ENCODE measurements at regions not wholly inside any gene's neighbourhood (a gene's known extent, or its start where the extent isn't known, plus 50 kb on each side); places are given as distances from the start of the nearest gene placed in this dataset.

DNA sequence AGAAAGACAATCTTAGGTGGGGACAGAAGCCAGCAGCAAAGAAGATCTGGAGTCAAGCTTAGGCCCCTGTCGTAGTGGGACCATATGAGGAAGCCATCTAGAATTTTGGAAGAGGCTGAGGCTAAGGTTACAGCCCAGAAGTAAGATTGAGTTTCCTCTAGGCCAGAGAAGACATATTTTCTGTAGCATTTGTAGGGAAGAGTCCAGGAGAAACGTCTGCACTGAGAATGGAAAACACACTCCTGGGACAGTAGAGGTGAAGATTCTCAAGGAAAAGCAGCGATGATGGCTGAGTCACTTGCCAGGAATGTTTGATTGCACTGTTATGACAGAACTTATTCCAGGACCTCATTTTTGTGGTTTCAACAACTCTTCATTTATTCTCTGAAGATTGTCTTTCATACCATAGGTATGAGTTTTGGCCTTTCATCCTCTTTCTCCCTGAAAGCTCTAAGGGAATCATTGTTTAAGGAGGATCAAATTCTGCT lies 107.2 kb downstream of the GTPBP8 start:
- no peak for DNase-seq

DNA sequence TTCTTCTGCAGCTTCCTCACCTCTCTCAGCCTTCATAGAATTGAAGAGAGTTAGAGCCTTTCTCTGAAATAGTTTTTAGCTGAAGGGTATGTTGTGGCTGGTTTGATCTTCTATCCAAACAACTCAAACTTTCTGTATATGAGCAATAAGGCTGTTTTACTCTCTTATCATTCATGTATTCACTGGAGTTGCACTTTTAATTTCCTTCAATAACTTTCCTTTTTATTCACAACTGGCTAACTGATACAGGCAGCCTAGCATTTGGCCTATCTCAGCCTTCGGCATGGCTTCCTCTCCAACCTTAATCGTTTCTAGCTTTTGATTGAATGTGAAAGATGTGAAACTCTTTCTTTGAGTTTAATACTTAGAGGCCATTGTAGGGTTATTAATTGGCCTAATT lies 109.3 kb downstream of the GTPBP8 start:
- no peak for DNase-seq

DNA sequence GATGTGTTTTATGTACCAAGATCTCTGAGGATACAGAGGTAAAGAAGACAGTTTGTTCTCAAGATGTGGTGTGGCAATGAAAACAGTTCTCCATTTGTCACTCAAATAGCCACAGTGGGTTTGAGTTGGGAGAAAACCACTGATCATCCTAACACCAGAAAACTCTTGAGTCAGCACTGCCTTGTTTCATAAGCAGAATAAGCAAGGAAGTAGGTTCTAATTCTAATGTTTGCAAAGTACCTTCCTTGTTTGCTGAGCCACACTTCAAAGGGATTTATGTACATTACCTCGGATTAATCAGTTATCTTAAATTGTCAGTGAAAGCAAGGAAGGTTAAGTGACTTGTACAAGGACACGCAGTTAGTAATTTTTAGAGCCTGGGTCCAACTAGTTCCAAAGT lies 107.8 kb upstream of the BOC start:
- no peak for DNase-seq

DNA sequence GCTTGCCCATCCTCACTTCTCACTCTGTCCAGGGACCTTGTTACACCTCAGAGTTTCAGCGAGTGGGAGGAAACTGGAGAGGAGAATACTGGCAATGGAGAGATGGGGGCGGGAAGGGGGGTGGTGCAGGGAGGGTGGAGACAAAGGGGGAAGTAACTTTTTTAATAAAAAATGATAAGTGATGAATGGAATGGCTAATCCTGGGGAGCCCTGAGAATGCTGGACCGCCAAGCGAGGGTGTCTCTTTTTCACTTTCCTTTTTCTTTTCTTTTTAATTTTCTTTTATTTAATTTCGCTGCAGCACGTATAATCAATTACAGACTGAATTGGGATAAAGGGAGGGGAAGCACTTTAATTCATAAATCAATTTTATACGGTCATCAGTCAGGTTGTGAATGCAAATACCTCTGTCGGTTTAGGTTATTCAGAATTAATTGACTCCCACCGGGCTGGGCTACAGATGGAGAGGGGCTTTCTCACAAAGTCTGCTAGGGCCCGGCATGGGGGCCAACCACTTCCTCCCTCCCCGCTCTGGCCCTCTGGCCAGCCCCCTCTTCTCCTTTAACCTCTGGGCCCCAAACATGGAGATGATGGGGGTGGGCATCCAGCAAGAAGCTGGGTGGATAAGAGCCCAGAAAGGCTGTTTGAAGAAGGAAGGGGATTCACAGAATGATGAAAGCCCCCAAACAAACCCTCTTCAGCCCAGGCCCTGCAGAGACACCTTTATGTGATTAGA lies 106.8 kb upstream of the BOC start:
- no peak for DNase-seq

DNA sequence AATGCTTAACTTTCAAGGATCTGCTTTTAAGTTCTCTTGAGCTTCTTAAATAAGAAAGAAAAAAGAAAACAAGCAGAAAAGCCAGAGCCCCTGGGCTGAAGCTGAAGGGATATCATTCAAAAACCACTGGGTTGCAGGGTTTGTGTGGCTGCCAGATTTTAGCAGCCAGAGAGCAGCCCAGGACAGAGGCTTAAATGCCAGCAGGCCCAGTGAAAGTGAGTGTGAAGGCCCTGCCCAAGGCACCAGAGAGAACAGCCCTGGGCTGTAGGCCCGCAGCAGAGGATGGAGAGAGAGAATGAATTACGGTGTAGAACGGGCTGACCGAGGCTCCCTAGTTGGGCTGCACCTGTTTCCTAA lies 106.3 kb upstream of the BOC start:
- no peak for DNase-seq

DNA sequence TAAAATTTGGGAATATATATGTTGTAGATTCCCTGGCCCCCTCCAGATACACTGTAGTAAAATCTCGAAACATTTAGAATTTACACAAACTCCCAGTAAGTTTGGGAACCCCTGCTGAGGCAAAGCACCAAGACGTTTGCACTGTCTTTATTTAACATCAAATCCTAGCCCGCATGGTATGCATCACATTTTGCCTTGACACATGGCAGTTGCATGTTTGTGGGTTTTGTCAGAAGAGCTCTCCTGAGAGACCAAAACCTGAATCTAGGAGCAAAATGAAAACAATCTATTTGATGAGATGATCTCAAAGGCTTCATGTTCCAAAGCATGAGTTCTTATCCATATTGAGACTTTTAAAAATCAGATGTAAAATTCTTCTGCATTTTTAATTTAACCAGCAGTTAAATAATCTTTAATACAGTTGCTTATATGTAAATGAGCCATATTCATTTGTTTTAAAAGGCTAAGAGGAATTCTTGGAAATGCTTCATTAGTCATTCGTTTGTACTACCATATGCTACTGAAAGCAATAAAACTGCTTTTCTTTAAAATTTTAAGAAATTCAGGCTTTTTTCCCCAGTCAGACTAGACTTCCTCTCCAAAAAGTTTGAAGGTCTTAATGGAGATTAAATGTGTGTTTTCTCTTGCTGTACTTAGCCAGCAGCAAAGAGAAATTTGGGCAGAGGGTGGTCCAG lies 105.2 kb upstream of the BOC start:
- DNase-seq = no peak

DNA sequence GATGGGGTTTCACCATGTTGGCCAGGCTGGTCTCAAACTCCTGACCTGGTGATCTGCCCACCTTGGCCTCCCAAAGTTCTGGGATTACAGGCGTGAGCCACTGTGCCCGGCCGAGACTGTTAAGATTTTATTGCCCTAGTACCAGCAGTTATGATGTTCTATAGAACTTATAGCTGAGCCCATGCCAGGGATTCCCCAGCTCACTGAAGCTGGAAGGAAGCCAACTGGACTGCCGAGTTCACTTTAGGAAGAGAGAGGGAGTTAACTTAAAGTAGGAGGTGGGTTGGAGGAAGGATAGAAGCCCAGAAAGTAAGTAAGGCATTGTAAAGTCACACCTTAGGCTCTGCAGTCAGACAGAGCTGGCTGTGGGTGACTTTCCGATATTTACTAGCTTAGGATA lies 101.1 kb upstream of the BOC start:
- peak; percentile 15 for DNase-seq

DNA sequence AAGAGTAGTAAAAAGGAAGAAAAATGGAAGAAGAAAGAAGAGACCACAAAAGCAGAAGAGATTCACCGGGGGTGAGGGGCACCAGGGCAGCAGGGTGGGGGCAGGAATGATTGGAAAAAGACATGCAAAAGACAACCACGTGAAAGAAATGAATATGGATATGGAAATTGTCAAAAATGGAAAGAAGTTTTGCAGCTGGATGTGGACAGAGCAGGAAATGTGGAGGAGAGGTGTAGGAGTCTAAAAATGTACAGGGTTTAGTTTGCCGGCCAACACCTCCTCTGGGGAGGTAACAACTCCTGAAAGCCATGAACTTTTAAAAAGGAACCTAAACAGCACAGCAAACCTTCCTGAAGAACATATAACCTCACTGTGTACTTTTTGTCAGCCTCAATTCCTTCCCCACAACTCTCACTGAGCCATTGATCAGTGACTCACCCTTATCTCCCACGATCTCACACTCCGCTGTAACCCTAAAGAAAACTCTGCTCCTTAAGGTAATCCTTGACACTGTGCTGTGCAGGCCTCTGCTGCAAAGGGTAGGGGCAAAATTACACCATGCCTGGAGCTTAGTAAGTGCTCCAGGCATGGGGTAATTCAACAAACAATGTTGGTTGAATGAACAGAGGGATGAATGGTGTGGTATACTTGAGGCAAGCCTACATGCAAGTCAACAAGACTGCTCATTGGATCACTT lies 100.2 kb upstream of the BOC start:
- no peak for DNase-seq

DNA sequence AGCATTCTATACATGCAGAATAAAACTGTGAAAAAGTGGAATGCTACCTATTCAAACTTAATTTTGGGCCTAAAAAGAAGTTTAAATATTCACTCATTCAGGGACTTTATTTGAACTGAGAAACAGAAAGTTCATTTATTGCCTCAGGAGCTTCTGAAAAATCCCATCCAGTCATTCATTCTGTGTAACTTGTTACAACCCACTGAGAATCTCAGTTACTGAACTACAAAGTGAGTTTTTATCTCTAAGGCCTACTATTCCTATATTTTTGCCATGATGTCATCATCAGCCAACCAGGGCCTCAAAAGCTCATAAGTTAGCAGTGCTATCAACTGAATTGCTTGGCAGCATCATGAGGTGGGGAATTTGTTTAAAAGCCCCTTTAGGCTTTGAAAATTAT lies 98.0 kb upstream of the BOC start:
- DNase-seq = no peak

DNA sequence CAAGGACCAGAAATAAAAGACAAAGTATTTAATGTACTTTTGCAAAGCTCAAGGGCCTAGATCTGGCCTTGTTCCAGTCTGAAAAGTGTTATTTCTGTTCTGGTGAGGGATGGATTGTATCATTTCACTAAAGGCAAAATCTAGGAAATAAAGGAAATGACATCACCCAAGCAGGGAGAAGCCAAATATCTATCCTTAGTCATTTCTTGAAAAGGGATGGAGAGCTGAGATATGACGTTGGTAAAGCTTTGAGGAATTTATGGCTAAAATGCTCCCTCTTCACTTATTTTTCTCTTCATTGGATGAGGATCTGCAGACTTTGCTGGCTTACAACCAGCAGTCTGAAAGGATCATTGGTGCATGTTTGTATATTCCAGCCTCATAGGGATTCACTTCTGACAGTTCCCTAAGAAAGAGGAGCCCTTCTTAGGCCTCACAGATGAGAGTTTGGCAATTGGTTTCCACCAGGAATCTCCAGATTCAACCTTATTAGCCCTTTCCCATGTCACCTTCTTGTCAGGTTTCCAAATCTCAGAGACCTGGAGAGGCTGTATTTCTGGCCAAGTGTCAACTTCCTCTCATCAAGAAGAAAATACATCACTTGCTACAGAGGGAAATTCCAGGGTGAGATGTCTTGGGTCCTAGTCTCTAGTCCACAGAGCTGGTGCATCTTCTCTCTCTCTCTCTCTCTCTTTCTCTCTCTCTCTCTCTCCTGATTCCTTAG lies 93.7 kb upstream of the BOC start:
- peak; percentile 22 for DNase-seq

DNA sequence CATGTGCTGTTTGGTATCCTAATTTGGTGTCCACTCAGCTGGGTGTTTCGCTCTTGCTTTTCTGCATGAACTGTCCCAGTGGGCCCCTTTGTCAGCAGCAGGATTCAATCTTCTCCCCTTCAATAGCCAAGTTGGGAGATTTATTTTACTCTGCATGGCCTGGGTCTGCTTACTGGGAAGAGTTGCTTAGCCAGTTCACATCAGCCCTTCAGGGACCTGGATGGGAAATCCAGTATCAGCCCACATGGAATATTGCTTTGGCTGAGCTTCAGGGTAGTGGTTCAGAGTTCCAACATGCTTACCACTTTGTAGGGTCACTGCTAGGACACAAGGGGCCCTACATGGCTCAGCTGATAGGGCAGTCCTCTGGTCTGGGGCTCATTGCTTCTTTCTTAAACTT lies 93.0 kb upstream of the BOC start:
- no peak for DNase-seq

DNA sequence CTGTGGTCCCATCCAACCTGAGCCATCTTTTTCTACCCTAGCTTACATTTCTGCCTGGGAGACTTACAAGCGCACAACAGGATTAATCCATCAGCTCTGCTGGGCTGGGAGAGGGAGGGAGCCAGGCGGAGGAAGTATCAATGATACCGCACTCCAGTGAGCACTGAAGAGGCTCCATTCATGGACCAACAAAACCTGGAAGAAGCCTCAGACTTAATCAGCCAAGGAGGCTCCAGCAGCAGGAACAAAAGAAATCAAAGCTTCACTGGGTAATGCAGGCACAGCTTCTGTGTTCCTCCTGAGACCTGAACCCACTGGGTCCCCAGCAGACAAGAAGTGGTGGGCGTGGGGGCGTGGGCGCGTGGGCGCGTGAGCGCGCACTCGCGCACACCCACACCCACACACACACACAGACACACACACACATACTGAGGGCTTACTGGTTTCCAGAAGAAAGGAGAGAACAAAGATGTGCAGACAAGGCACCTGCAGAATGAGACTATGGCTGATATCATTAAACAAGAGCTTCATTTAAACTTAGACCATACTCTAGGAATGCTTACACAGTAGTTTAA lies 87.0 kb upstream of the BOC start:
- DNase-seq = no peak

DNA sequence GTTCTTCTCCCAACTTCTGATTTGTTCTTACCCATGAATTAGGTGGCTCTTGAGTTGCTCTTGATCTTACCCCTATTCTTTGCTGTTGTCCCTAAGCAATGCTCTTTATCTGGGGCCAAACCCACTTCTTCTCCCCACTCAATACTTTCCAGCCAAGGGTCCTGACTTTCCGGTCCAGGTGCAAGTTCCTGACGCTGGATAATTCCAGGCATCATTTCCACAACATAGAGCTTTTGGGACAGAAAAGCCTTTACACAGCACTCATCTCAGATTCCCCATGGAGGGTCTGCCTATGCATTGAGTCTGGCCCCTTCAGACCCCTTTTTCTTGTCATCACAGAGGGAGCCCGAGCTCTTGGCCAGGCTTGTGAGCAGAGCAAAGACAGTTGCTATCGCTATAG lies 85.4 kb upstream of the BOC start:
- DNase-seq = no peak

DNA sequence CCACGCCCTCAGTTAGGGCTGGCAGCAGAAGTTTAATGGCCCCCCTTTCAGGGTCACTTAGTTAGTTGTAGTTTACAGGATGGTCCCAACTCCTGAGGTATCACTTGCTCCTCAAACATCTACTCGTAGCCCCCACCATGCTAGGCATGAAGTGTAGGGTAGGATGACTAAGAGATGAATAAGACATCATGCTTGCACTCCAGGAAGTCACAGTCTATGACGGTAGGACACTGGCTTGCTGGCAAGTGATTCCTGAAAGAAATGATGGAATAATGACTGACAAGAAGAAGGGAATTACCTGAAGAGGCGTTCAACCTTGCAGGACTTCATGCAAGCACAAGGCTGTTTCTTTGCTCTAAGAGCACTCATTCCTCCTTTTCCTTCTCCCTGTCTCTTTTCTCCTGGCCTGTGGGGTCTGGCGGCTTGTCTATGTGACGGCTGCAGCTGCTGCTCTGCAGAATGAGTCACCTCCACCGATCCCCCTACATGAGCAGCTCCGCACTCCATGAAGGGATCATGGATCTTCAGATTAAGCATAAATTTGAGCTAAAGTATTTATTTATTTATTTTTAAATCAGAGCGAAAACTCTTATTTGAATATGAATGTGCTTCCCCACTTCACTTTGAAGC lies 82.9 kb upstream of the BOC start:
- no peak for DNase-seq

DNA sequence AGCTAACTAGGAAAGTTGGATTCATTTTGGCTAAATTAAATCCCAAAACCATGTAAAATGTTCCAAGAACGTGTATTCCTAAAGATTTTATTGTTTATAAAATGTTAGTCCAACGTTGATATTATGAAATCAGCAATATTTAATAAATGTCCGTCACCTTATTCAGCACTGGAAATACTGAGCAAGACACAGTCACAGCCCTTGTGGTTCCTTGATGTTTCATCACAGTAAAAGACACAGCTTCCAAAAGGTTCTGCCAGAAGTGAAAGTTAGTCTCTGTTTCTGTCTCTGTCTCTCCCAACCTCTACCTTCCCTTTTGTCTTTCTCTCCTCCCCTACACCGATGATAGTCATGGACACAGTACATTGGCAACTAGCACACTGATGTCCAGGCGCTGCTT lies 82.2 kb upstream of the BOC start:
- no peak for DNase-seq

DNA sequence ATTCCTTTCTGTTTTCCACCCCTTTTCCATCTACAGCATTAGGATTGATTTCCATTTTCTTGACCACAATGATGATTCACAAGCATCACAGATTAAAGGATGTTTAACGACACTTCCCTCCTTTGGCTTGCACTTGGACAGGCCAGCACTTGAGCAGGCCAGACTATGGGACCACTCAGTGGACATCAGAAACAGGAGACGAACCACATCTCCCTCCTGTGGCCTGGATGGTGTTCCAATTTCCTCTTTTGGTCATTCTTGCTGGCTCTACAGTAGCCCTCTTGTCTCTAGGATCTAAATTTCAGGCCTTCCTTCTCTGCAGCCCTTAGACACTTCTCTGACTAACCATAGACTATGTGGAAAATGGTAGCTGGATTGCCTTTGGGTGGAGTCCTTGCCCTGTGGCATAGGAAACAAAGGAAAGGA lies 78.8 kb upstream of the BOC start:
- no peak for DNase-seq

DNA sequence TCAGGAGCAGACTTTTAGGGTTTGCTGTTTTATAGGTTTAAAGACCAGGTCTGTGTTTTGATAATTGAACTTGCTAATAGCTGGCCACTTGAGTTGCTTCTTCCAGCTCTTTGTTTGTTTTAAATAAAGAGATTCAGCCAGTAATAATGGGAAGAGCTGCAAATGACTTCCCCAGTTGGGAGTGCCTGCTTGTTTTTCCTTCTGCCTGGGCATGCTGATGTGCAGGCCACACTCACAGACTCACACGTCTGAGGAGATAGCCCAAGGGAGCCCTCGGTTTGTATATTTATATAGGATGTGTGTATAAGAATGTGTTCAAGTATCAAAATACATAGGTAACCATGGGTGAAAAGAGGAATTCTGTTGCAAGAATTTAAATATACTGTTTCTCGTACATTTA lies 78.2 kb upstream of the BOC start:
- peak; percentile 48 for DNase-seq

DNA sequence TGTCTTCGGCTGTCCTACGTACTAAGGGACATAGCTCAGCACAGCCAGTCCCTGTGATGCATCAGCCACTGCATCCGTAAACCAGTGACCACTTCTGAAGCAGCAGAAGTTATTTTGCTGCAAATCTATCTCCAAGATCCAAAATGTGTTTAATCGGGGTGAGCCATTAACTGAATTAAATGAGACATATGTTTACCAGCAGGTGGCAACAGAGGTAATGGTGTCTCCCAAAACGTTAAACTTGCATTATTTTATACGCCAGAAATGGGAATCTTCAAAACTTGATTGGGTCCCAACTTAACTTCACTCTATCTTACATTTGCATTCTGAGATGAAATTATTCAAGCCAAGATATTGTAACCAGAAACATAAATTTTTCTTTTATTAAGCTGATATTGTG lies 75.3 kb upstream of the BOC start:
- peak; percentile 52 for DNase-seq

DNA sequence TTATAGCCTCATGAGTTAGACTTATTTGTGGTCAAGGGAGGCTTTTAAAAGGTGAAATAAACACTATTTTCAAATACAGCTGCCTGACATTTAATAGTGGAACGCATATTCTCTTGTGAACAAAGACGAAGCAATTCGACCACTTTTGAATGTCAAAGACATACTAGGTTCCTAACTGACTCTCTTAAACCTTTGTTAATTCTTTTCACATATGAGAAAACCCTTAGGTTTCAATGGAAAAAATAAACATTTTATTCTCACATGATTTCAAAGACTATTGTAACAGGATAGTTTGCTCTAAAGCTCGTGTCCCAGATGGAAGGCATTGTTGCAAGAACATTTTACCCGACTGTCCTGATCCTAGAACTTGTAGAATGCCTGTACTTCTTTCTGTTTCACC lies 74.8 kb upstream of the BOC start:
- DNase-seq = no peak

DNA sequence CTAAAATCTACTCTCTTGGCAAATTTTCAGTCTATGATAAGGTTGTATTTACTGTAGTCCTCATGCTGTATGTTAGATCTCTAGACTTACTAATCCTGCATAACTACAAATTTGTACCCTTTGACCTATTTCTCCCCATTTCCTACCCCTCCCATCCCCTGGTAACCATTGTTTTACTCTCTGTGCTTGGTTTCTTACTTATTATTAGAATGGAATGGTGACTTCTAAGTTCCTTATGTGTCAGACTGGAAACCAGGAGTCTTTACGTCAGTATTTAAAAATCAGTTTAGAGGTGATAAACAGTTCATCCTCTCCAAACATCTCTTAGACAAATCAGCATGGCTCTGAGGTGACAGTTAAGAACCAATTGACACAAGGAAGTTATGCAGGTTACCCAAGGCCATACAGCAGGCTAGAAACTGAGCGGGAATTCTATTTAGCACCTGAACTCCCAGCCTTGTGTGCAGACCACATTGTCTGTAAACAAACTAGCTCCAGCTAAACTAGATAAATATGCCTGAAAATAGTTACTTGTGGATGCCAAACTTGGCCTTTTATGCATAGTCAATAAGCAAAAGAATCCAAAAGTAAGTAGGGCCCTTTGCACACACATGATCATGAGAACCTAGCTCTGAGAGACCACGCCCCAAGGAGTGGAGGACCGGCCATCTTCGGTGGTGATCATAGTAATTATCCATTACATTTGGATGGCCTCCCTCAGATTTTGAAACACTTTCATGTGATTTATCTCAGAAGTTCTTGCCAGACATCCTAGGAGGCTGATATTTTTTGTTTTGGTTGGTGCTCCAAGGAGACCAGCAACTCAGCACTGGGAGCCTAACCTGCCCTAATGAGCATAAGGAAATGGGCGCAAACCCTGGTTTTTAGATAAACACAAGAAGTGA lies 72.3 kb upstream of the BOC start:
- DNase-seq = no peak

DNA sequence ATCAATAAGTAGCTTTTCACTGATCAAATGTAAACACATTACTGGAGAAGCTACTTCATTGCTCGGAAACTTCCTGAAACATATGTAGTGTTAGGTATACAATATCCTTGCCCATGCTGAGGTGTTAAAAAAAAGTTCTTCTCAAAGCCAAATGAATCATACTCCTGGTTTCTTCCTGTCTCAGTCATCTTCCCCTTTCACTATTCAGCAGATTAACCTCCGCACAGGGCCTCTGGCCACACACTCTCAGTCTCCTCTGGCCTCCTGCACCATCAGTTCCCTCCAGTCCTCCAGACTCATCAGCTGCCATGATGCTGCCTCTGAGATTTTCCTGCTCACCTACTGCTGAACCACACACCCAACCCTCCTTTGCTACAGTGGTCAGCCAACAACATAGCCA lies 70.5 kb upstream of the BOC start:
- DNase-seq = no peak

DNA sequence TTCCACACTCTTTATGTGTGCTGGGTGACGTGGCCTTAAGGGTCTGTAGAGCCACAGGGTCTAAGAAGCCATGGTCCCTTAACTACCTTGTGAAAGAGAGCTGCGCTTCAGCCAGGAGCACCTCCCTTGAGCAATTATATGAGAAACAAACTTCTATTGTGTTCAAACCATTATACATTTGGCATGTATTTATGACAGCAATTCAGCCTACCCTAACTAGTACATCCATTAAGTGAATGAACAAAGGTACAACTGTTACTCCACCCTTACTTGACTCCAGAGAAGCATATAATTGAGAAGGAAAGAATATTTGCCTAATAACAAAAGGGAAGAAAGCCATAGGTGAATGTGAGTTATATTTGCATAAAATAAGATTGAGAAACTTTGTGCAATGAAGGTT lies 69.8 kb upstream of the BOC start:
- DNase-seq = peak; percentile 80
